Islet precursor cell (in vitro differentiated cells): ENCODE measurements at regions not wholly inside any gene's neighbourhood (a gene's known extent, or its start where the extent isn't known, plus 50 kb on each side); places are given as distances from the start of the nearest gene placed in this dataset.
A peak's percentile ranks its signal among the peaks of the same experiment; 100 is the strongest.

Experiments used
- DNase-seq: peaks from one replicate; pipeline ENCODE4 v3.0.0-alpha.2; 2018

DNA sequence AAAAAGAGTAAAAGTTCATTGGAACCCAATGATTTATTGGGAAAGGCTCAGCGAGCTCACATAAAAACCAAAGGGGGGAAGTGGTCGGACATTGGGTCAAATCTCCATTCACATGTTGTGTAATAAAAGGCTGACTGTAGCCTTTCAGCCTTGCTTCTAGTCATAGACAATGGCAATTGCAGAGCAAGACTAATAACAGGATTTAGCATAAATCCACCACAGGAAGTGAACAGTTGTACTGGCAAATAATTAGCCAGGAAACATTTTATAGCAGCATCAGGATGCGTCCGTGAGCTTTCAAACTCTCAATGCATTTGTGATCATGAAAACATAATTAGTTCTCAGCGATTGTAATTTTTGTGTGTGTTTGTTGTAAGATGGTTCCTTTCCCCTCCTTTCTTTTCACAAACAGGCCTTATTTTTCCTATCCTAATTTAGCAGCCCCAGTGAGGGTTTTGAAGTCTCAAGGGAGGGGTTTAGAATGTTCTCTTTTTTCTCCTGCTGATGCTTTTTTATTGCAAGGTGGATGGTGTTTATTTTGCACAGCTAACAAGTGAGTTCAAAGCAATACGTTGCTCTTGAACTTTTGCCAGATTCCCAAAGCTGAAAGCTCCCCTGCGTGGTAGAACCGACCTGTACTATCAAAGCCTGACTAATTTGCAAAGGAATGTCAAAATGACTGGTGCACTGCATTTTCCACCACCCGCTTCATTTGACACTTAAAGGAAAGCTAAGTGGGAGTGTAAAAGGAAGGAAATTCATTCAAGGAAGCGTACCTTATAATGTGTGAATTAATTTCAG, 105.6 kb downstream of the SPRY2 start:
- peak; percentile 81 for DNase-seq

DNA sequence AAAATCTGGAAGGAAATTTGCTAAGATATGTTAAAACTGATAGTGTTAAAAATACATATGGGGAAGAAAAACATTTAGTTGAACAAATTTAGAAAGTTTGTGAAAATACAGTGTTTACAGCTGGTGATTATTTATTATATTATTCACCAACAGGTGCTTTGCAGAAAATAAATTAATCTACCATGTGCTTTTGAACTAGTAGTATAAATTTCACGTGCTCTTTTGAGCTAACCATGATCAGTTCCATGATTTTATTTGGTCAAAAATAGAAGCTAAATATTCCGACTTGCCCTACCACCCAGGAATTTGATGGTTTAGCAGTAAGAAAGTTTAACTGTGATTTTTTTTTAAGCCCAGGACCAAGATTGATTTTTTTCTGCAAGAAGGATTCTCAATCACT, 113.3 kb downstream of the SPRY2 start:
- no peak for DNase-seq

DNA sequence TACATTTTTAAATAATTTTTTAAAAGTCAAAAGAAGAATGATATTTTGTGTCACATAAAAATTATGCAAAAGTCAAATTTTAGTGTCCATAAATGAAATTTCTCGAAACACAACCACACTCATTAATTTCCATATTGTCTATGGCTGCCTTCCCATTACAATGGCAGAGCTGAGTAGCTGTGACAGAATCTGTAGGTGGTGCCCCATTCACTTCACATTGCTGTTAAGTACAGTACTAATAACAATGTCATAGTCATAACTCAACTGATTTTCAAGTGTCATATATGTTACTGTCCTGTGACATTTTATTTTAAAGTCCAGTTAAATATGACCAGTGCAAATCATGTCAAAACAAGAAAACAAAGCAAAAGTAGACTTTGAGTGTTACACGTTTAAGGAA, 114.3 kb downstream of the SPRY2 start:
- DNase-seq: no peak

DNA sequence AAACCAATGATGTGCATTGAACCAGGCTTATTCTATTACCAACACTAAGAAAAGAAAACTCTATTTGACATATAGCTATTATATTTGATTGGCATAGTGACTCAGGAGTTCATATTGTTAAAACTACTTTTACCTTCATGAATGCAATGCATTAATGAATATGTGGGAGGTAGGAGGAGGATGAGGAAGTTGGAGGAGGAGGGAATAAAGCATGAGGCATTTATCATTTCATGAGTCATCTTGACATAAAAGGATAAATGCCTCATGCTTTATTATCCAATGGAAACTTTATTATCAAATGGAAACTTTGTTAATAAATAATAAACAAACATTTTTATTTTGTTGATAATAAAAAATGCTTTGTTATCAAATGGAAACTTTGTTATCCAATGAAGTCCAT, 116.5 kb downstream of the SPRY2 start:
- DNase-seq: no peak

DNA sequence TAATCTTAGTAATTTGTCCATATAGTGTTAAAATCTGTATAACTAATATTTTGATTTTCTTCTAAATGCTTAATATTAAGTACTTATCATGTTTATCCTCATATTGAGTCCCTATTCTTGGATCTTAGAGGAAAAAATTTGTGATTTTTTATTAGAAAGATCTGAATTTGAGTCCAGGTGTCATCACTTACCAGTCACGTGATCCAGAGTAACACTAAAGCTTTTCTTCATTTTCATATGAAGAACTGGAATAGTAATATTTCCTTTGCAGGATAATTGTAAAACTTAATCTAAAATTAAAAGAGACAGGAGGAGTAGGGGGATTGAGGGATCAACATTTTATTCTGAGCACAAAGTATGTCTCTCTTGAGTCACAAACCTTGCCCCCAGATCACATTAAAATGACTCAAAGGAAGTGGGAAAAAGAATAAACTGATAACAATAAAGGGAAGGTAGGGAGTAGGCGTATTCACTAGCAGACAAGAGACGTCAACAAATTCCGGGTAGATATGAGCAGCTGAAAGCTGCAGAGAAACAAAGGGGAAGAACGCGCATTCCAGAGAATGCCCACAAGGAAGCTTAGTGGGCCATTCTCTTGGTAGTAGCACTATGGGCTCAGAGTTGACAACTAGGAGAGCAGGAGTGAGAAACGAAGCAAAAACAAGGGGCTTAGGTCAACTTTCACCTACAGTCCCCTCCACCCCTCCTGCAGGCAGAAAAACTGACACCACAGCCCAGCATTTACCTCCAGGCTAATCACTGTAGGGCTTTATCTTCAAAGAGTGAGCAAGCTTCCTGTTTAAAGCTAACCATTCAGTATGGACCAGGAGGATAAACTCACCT, 123.1 kb downstream of the SPRY2 start:
- peak; percentile 76 for DNase-seq

DNA sequence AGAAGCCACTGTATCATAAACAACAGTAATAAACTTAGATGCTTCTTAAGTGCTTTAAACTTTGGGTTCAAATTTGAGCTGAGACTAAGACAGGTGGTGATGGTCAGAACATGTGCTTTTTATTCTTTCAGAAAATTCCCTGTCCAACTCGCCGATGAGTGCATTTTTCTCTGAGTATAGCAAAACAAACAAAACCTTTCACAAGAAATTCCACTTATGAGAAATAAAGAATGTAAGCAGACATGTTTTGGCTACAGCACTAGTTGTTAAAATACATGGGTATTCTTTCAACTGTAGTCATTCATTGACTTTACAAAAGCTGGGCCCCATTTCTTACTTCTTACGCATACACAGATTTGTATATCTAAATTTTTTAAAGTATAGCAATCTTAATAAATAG, 125.6 kb downstream of the SPRY2 start:
- DNase-seq: no peak

DNA sequence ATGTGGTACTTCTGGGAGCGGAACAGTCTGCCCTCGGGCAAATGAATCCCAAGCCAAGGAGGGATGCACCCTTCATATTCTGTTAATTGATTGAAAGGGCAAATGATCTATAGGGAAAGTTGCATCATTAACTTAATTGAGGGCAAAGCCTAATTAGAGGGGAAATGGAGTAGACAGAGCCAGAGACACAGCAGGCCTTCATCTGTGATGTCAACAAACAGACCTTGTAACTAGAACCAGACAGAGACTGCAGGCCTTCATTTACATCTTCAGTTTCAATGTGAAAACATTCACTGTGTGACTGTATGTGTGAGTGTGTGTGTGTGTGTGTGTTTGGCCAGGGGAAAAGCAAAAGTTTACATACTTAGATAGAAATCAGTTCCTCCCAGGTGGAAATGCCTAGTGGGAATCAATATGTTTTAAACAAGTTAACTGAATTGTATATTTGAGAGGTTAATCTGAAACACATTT, 126.4 kb downstream of the SPRY2 start:
- peak; percentile 89 for DNase-seq

DNA sequence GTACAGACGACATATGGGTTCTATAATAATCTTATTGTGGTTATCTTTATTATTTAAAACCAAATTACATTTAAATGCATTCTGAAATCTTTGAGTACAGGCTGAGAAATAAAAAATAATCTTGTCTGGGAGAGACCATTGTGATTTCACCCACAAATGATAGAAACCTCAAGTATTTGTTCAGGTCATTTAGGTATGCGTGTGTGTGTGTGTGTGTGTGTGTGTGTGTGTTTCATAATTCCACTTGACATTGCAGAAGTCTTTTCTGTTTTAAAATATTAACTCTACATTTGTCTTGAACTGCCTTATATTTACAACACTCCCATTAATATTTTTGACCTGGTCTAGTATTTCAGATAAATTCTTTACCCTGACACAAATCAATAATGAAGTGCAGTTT, 126.9 kb downstream of the SPRY2 start:
- DNase-seq: no peak

DNA sequence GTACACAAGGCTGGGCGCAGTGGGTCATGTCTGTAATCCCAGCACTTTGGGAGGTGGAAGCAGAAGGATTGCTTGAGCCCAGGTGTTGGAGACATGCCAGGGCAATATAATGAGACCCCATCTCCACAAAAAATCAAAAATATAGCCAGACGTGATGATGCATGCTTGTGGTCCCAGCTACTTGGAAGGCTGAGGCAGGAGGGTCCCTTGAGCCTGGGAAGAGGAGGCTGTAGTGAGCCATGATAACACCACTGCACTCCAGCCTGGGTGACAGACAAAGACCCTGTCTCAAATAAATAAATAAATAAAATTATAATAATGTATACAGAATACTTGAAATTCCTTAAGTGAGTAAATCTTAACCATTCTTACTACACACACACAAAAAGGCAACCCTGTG, 127.7 kb downstream of the SPRY2 start:
- DNase-seq: no peak

DNA sequence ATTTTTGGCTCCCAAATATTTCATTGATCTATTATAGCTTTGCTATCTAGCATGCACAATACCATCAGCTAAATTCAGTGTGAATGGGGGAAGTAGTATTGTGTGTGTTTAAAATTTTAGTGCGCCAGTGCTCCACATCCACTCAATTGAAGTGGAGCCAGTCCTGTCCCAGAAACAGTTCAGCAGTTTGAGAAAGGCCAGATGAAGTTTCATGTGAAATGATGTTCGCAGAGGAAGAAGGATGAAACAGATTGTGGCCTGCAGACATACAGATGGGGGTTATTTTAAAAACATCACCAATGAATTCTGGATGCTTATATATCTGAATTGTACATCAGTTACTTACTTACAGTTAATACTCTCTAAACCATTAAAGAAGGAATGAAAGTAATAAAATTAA, 129.4 kb downstream of the SPRY2 start:
- no peak for DNase-seq

DNA sequence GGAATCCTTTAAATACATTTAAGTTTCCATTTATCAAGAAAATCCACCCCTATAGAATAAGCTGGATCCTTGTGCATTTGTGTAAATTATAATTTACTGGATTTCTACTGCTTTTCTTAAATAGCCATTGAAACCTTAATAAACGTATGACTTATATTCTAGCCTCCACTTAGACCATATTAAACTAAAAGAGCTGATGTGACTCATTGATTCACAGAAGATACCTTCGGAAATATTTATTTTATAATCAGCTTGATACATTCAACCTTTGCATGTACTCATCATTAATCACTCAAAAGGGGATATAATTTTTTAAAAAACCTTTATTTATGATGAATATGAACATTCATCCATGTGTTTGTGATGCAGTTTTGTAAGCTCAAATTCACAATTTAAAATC, 136.3 kb downstream of the SPRY2 start:
- no peak for DNase-seq

DNA sequence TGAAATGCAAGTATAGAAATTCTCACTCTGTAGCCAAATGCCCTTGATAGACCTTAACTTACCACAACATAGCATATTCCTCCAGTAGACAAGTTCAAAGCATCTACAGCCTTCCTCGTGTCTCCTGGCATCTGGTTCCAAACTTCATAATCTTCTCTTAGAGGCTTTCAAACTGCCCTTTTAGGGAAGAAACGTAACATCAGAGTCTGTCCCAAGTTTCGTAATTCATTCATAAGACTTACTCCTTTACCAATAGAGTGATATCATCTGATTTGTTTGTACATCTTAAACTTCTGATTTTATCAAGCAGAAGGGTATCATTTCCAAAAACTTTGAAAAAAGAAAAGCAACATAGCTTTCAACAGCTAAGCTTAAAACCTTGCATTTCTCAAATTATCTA, 137.4 kb downstream of the SPRY2 start:
- DNase-seq: no peak

DNA sequence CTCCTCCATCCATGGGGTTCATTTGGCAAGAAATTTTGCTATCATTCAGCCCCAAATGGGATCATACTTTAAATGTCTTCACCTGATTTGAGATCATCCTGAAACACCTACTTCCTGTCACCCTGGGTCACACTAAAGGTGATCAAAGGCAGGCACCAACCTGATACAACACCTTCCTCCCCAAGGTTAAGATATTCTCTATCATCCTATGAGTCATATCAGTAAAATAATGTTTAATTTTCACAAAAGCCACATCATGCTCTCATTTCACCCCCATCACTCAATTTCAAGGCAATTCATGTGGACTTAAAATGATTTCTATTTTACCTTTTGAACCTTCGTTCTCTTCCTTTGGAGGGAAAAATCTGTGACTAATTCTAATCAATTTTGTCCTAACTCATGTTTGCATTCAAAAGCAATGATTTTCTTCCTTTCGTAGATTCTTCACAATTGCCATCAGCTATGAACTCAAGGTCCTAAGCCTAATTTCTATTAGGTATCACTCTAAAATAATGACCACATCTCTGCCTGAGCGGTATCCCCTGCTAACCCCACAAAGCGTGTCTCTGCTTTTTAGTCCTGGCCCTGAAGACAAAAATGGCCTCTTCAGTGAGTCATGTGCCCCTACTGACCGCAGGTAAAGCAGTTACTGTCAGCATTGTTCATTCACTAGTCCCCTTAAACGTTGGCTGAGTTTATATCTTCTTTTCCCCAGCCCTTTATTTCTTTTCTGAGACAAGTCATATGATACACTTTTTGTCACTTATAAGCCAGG, 139.0 kb downstream of the SPRY2 start:
- DNase-seq: no peak

DNA sequence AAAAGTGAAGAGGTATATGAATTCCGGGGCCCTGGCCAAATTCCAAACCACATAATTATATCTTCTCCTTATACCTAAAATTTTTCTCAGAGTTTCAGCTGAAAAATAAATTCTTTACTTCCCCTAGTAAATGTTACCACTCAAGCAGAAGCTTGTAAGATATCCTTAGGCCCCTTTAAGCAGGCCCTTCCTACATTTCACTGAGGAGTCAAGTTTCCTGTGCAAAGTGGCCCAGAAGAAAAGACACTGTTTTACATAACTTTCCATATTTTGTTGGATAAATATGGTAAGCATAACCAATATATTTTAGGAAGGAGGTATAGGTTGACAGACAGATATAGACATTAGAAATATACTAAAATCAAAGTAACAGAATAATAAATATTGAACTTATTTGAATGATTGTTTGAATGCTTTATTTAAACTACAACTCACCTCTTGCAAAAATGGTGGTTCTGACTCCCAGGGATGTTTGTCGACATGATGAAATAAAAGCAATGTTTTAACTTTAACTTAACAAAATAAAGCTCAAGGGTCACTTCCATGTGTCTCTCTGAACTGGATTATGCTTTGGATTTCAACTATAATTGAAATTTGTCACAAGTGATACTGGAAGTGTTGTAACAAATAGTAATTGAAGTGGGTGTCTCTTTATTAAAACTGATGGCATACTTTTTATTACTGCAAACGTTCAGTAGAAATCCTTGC, 141.2 kb downstream of the SPRY2 start:
- no peak for DNase-seq

DNA sequence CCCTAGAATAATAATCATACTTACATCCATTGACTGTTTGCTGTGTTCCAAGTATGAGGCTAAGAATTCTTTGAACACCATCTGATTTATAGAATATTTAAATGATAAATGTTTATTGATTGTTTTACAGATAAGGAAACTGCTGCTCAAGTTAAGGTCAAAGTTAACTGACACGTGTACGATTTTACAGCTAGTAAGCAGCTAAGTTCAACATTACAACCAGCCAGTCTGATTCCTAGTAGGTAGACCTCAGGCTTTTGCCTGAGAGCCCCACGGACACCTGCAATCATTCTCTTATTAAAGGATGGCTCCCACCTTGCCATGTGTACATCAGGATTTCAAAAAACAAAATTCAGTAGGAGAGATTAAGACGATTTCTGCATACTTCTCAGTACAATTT, 141.9 kb downstream of the SPRY2 start:
- DNase-seq: no peak

DNA sequence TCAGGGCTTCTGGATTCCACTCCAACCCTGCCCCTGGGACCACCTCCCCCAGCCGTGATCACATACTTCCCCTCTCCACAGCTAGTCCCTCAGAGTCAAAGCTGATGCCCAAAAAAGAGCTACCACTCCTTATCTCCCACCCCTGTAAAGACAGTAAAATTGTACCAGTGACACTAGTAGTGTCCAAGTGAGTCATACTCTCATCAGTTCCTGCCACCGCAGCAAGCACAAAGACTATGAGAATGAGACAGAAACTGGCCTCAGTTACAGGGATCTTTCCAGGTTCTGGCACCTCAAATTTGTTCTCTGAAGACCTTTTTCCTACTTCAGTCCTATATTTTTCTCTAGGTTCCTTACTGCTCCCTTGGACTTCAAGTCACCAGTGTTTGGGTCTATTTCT, 144.2 kb downstream of the SPRY2 start:
- DNase-seq: peak; percentile 60

DNA sequence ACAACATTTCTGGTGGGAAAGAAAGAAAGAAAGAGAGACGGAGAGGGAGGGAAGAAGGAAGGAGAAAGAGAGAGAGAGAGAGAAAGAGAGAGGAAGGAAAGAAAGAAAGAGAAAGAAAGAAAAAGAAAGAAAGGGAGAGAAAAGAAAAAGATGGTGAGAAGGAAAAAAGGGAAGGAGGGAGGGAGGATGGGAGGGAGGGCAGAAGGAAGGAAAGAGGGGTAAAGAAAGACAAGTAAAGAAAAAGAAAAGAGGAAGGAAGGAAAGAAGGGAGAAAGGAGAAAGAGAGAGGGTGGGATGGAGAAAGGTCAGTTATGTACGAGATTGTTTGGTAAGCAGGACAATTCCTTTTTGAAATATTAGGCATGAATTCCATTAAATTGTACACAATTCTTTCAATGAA, 145.3 kb downstream of the SPRY2 start:
- DNase-seq: no peak

DNA sequence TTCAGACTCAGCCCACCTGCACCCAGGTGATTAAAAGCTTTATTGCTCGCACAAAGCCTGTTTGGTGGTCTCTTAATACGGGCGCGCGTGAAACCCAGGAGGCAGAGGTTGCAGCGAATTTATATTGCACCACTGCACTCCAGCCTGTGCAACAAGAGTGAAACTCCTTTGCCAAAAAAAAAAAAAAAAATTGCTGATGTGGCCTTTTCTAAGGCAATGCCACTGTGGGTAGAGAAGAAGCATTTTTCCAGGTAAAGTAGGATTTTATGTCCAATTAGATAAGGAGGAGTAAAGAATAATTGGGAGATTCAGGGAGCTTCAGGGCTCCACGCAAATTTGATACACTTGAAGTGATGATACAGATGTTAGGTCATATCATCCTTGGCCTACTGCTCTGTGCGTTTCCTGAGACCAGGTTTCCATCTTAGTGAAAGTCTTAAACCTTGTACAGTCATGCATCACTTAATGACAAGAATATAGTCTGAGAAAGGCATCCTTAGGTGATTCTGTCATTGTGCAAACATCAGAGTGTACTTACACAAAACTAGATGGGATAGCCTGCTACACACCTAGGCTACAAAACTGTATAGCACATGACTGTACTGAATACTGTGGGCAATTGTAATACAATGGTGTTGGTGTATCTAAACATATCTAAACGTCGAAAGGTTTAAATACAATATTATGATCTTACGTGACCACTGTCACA, 150.9 kb downstream of the SPRY2 start:
- DNase-seq: no peak

DNA sequence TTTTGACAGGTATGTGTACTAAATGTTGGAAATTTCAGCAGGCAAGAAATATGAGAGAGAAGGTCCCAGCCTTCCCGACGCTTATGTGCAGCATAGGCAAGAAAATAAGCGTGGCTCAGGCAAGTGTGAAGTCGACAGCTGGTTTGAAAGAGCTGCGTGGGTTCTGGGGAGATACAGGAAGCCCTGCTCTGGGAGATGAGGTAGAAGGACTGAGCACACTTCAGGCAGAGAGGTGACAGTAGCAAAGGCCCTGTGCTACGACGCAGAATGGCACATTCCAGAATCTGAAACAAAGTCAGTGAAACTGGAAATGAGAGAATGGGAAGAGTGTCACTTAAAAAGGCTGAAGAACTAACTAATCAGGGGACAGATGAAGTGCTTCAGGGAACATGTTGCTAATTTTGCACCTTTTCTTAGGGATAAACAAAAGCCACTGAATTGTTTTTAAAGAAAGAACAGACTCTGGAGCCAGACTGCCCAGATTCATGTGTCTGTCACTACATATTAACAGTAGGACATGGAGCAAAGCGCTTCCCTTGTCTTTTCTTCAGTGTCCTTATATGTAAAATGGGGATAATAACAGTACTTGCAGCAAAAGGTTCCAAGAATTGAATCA, 160.1 kb downstream of the SPRY2 start:
- peak; percentile 54 for DNase-seq

DNA sequence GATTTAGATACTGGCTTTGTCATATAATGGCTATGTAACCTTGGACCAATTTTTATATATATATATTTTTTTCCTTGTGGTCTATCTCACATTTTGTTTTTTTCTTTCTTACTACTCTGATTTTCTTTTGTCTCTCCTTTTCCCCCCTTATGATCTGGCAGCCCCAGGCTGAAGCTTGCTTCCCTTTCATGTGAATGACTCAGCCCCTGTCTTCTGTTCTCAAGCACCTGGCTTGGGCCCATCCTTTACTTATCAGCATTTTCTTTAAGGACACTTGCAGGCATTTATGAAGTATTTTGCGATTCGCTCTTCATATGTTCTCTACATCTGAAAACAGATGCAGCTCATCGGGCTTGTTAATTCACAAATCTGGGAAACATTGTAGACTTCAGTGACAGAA, 163.6 kb downstream of the SPRY2 start:
- peak; percentile 74 for DNase-seq

DNA sequence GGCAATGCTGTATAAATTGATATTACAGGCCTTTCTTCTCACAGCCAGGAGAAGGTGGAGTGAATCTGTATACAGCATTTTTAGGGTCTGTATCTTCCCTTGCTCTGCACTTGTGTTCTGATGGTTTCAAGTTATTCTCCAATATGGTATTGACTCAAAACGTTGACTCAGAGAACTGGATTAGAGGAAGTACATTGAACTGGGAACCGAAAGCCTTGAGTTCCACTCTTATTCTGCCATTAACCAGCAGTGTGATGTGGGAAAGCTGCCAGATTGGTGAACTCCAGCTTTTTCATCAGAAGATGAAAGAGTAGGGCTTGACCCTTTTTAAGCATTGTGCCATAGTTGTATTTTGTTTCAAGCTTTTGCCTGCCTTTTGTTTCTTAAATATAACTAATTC, 167.7 kb downstream of the SPRY2 start:
- no peak for DNase-seq

DNA sequence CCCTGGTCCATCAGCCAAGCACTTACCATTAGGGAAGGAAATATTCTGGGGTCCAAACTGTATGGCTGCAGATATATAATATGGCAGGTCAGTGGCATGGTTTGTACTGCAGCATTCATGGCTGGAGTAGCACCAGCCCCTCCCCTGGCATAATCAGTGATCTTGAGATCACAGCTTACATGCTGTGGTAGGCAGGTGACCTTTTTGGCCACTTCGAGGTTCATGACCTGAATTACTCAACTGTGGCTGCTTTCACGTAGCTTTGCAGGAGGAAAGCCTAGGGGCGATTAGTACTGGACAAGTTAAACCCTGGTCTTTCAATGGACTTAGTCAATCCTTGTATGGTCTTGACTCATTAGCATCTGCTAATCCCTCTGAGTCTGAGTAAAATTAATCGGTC, 169.8 kb downstream of the SPRY2 start:
- peak; percentile 62 for DNase-seq
